ENCODE measurements at regions not wholly inside any gene's neighbourhood (a gene's known extent, or its start where the extent isn't known, plus 50 kb on each side); places are given as distances from the start of the nearest gene placed in this dataset.

- Histone ChIP-seq H3K79me2 (ENCODE audit: insufficient read depth, low read length) (no peaks in the 10 kb centered on the region), H3K9me3 (ENCODE audit: insufficient read depth, low read depth, low read length) (no peaks in the 10 kb centered on the region), H3K4me2 (ENCODE audit: low read length) (no peak overlapping the region), H3K9ac (ENCODE audit: low read length) (no peak overlapping the region), H3K4me1 (ENCODE audit: insufficient read depth, low read length) (peaks cover 4% of the 10 kb centered on the region), H3K27me3 (ENCODE audit: insufficient read depth, low read length) (no peaks in the 10 kb centered on the region), H3K27ac (ENCODE audit: low read depth, low read length) (no peak overlapping the region), H3K4me3 (ENCODE audit: insufficient read depth, low read depth, low read length) (no peak overlapping the region), H2AFZ (ENCODE audit: low read depth, low read length) (no peak overlapping the region), H3K36me3 (ENCODE audit: insufficient read depth, low read length) (no peaks in the 10 kb centered on the region), H4K20me1 (ENCODE audit: insufficient read depth, low read length) (no peaks in the 10 kb centered on the region)
- H3K36me3 Mint-ChIP-seq (ENCODE audit: low read depth, unreplicated experiment), result no peaks in the 10 kb centered on the region
- TF ChIP-seq CTCF (IDR thresholded peaks at IDR 0.05; ENCODE audit: insufficient read depth, low read depth, low read length) (no peak), EZH2 (IDR thresholded peaks at IDR 0.05; ENCODE audit: insufficient read depth, low read length) (no peak)
- no peak overlapping the region for H3K4me3 Mint-ChIP-seq (ENCODE audit: unreplicated experiment)
- no peaks in the 10 kb centered on the region for H3K27me3 Mint-ChIP-seq (ENCODE audit: low read depth, unreplicated experiment)
- H3K9me3 Mint-ChIP-seq (ENCODE audit: unreplicated experiment), result no peaks in the 10 kb centered on the region
- no peak overlapping the region for H3K27ac Mint-ChIP-seq (ENCODE audit: unreplicated experiment)
- peaks cover 5% of the 10 kb centered on the region for H3K4me1 Mint-ChIP-seq (ENCODE audit: low read depth, unreplicated experiment)
- FAIRE-seq (peak; percentile 26), DNase-seq (ENCODE audit: low read depth) (no peak)
These were observed 480.0 kb upstream of the ZEB2 start for GRCh38 chr2:144999936-145000335.

- Histone ChIP-seq H3K36me3 (ENCODE audit: insufficient read depth, low read length) (no peaks in the 10 kb centered on the region), H3K27me3 (ENCODE audit: insufficient read depth, low read length) (no peaks in the 10 kb centered on the region), H3K9me3 (ENCODE audit: insufficient read depth, low read depth, low read length) (no peaks in the 10 kb centered on the region), H3K4me2 (ENCODE audit: low read length) (no peak overlapping the region), H3K79me2 (ENCODE audit: insufficient read depth, low read length) (no peaks in the 10 kb centered on the region), H2AFZ (ENCODE audit: low read depth, low read length) (no peak overlapping the region), H4K20me1 (ENCODE audit: insufficient read depth, low read length) (no peaks in the 10 kb centered on the region), H3K9ac (ENCODE audit: low read length) (no peak overlapping the region), H3K27ac (ENCODE audit: low read depth, low read length) (no peak overlapping the region), H3K4me3 (ENCODE audit: insufficient read depth, low read depth, low read length) (no peak overlapping the region), H3K4me1 (ENCODE audit: insufficient read depth, low read length) (peaks cover 4% of the 10 kb centered on the region)
- FAIRE-seq, result no peak
- Mint-ChIP-seq H3K36me3 (ENCODE audit: low read depth, unreplicated experiment) (no peaks in the 10 kb centered on the region), H3K27ac (ENCODE audit: unreplicated experiment) (no peak overlapping the region), H3K9me3 (ENCODE audit: unreplicated experiment) (no peaks in the 10 kb centered on the region), H3K27me3 (ENCODE audit: low read depth, unreplicated experiment) (no peaks in the 10 kb centered on the region), H3K4me1 (ENCODE audit: low read depth, unreplicated experiment) (peaks cover 5% of the 10 kb centered on the region), H3K4me3 (ENCODE audit: unreplicated experiment) (no peak overlapping the region)
- peak; percentile 53 for DNase-seq (ENCODE audit: low read depth)
- TF ChIP-seq CTCF (IDR thresholded peaks at IDR 0.05; ENCODE audit: insufficient read depth, low read depth, low read length) (no peak), EZH2 (IDR thresholded peaks at IDR 0.05; ENCODE audit: insufficient read depth, low read length) (no peak)
These were observed 479.4 kb upstream of the ZEB2 start for GRCh38 chr2:144999071-144999875.

GRCh38 chr2:144998435-144998834 lies 478.5 kb upstream of the ZEB2 start:
- Histone ChIP-seq H3K4me1 (ENCODE audit: insufficient read depth, low read length) (peaks cover 4% of the 10 kb centered on the region), H3K79me2 (ENCODE audit: insufficient read depth, low read length) (no peaks in the 10 kb centered on the region), H3K9ac (ENCODE audit: low read length) (no peak overlapping the region), H3K27ac (ENCODE audit: low read depth, low read length) (no peak overlapping the region), H4K20me1 (ENCODE audit: insufficient read depth, low read length) (no peaks in the 10 kb centered on the region), H3K27me3 (ENCODE audit: insufficient read depth, low read length) (no peaks in the 10 kb centered on the region), H2AFZ (ENCODE audit: low read depth, low read length) (no peak overlapping the region), H3K4me3 (ENCODE audit: insufficient read depth, low read depth, low read length) (no peak overlapping the region), H3K4me2 (ENCODE audit: low read length) (no peak overlapping the region), H3K9me3 (ENCODE audit: insufficient read depth, low read depth, low read length) (no peaks in the 10 kb centered on the region), H3K36me3 (ENCODE audit: insufficient read depth, low read length) (no peaks in the 10 kb centered on the region)
- Mint-ChIP-seq H3K27ac (ENCODE audit: unreplicated experiment) (no peak overlapping the region), H3K36me3 (ENCODE audit: low read depth, unreplicated experiment) (no peaks in the 10 kb centered on the region), H3K4me1 (ENCODE audit: low read depth, unreplicated experiment) (peaks cover 5% of the 10 kb centered on the region), H3K9me3 (ENCODE audit: unreplicated experiment) (no peaks in the 10 kb centered on the region), H3K4me3 (ENCODE audit: unreplicated experiment) (no peak overlapping the region), H3K27me3 (ENCODE audit: low read depth, unreplicated experiment) (no peaks in the 10 kb centered on the region)
- DNase-seq (ENCODE audit: low read depth), result no peak
- TF ChIP-seq CTCF (IDR thresholded peaks at IDR 0.05; ENCODE audit: insufficient read depth, low read depth, low read length) (no peak), EZH2 (IDR thresholded peaks at IDR 0.05; ENCODE audit: insufficient read depth, low read length) (no peak)
- no peak for FAIRE-seq

All from astrocyte (in vitro differentiated cells and primary cell).